Hematopoietic multipotent progenitor cell treated with erythropoietin and hydrocortisone succinate and interleukin-3 and kit ligand, for 8 days (in vitro differentiated cells): ENCODE measurements at regions not wholly inside any gene's neighbourhood (a gene's known extent, or its start where the extent isn't known, plus 50 kb on each side); places are given as distances from the start of the nearest gene placed in this dataset.

Experiments
- DNase-seq: peaks from one replicate; pipeline ENCODE4 v3.0.0-alpha.2; 2015

GRCh38 chr10:55358539-55358938, 557.5 kb upstream of the PCDH15 start:
- DNase-seq, result no peak

GRCh38 chr10:55353414-55353813, 552.4 kb upstream of the PCDH15 start:
- no peak for DNase-seq

GRCh38 chr10:55351431-55351830, 550.4 kb upstream of the PCDH15 start:
- DNase-seq, result no peak

GRCh38 chr10:55348534-55348933, 547.5 kb upstream of the PCDH15 start:
- no peak for DNase-seq

GRCh38 chr10:55330486-55330885, 529.5 kb upstream of the PCDH15 start:
- no peak for DNase-seq

- no peak for DNase-seq
Observed at GRCh38 chr10:55329796-55330195, 528.8 kb upstream of the PCDH15 start.

GRCh38 chr10:55320187-55320700, 519.2 kb upstream of the PCDH15 start:
- DNase-seq, result no peak

GRCh38 chr10:55311848-55312635, 511.0 kb upstream of the PCDH15 start:
- DNase-seq, result no peak

- DNase-seq, result no peak
Observed at GRCh38 chr10:55310143-55310542, 509.1 kb upstream of the PCDH15 start.

GRCh38 chr10:55305285-55305684, 504.3 kb upstream of the PCDH15 start:
- DNase-seq, result no peak

GRCh38 chr10:55287346-55287745, 486.3 kb upstream of the PCDH15 start:
- DNase-seq, result peak; percentile 1

- no peak for DNase-seq
Observed at GRCh38 chr10:55283031-55283430, 482.0 kb upstream of the PCDH15 start.

GRCh38 chr10:55280696-55281095, 479.7 kb upstream of the PCDH15 start:
- no peak for DNase-seq

GRCh38 chr10:55277549-55277948, 476.5 kb upstream of the PCDH15 start:
- no peak for DNase-seq

- DNase-seq, result no peak
Observed at GRCh38 chr10:55274367-55274766, 473.3 kb upstream of the PCDH15 start.

GRCh38 chr10:55273946-55274345, 472.9 kb upstream of the PCDH15 start:
- no peak for DNase-seq

- no peak for DNase-seq
Observed at GRCh38 chr10:55272886-55273285, 471.9 kb upstream of the PCDH15 start.

GRCh38 chr10:55266797-55267196, 465.8 kb upstream of the PCDH15 start:
- DNase-seq, result no peak

- no peak for DNase-seq
Observed at GRCh38 chr10:55263327-55263726, 462.3 kb upstream of the PCDH15 start.

GRCh38 chr10:55242544-55242943, 441.5 kb upstream of the PCDH15 start:
- no peak for DNase-seq

GRCh38 chr10:55237462-55237861, 436.4 kb upstream of the PCDH15 start:
- no peak for DNase-seq

GRCh38 chr10:55233505-55233904, 432.5 kb upstream of the PCDH15 start:
- DNase-seq, result no peak

- DNase-seq, result no peak
Observed at GRCh38 chr10:55233090-55233489, 432.1 kb upstream of the PCDH15 start.

- no peak for DNase-seq
Observed at GRCh38 chr10:55232553-55232952, 431.5 kb upstream of the PCDH15 start.

- no peak for DNase-seq
Observed at GRCh38 chr10:55227967-55228366, 426.9 kb upstream of the PCDH15 start.
